LNCAP (cell line): ENCODE measurements at regions not wholly inside any gene's neighbourhood (a gene's known extent, or its start where the extent isn't known, plus 50 kb on each side); places are given as distances from the start of the nearest gene placed in this dataset.

Experiments
- CTCF ChIP-seq: fragments of 450-650 bp; IDR thresholded peaks from 2 replicates; pipeline ENCODE4 v1.5.1; 2017; ENCODE audit warnings: mild to moderate bottlenecking

DNA sequence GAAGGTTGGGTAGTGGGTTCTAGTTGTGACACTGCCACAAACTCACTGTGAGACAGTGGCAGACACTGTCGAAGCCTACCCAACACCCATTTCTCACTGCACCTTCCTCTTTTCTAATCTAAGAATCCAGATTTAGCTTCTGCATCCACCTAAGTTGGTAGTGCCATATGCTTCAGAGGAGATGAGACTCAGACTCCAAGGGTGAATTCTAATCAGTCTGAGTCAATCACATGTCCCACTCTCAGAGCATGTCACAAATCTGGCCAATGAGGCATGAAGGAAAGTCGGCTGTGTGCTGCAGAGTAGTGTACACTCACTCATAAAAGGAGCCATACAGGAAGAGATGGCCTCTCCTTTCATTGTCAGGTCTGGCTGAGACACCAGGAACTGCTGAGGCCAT, 102.1 kb upstream of the RAP1B start:
- no peak for TF ChIP-seq CTCF

- no peak for TF ChIP-seq CTCF
These were observed 101.5 kb upstream of the RAP1B start for GRCh38 chr12:68509242-68509641.

DNA sequence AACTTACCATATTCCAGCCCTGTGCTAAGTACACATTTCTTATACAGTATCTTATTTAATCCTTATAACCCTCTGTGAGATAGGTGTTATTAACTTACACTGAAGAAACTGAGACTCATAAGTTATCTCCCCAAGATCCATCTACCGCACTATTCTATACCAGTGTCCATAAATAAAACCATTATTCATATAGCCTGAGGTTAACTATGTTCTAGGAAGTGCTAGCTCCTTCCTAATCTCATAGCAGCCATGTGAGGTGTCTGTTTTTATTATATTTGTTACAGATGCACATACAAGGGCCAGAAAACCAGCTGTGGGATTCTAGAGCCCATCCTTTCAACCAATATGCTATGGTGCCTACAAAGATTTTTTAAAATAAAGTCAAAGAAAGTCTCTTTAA, 100.3 kb upstream of the RAP1B start:
- TF ChIP-seq CTCF: no peak

GRCh38 chr12:68514807-68515411, 95.8 kb upstream of the RAP1B start:
- TF ChIP-seq CTCF: no peak

- no peak for TF ChIP-seq CTCF
These were observed 94.9 kb upstream of the RAP1B start for GRCh38 chr12:68515793-68516192.

GRCh38 chr12:68521321-68521839, 89.3 kb upstream of the RAP1B start:
- TF ChIP-seq CTCF: no peak

DNA sequence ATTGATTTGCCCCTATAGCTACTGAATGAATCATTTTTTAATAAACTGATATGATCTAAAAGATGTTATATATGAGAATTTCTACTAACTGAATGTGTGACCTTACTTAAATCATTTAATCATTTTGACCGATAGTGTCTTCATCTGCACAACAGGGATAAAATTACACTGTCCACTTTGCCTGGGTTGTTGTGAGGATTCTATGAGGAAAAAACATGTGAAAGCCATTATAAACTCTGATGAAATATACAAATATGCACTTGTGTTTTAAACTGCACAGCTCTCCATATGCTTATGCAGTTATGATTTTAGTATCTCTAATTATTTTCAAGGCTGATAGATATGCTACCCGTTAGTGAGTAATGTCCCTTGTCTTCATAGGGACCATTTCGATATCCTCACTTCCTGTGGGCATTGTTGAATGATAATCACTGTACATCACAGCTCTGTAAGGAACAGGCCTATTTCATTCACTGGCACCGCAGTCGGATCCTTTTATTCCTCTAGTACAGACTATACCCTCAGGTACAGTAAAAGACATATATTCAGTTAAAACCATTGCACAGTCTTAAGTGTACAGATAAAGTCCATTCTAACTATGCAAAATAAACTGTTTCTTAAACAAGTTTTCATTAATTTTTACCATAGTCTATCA, 88.7 kb upstream of the RAP1B start:
- no peak for TF ChIP-seq CTCF

- TF ChIP-seq CTCF: no peak
These were observed 81.2 kb upstream of the RAP1B start for GRCh38 chr12:68529466-68529865.
